Psoas muscle (tissue), 7 donors: ENCODE measurements at regions not wholly inside any gene's neighbourhood (a gene's known extent, or its start where the extent isn't known, plus 50 kb on each side); places are given as distances from the start of the nearest gene placed in this dataset.
A peak's percentile ranks its signal among the peaks of the same experiment; 100 is the strongest.

ENCODE experiments used
- ATAC-seq, 4 donors: fragments of 200-7000 bp; cut with Tn5 transposase; one replicate each; pipeline ENCODE4 v1.9.1; 2020; ENCODE audit warnings: moderate library complexity in 3 of 4, mild to moderate bottlenecking in 2 of 4
- DNase-seq, 2 donors: peaks; one replicate each; pipeline ENCODE4 v3.0.0-alpha.2; 2020
- H3K27ac ChIP-seq: fragments of 200-600 bp; one replicate; pipeline ENCODE4 v1.8.0; 2022
- H3K27me3 ChIP-seq, 3 donors: fragments of 200-600 bp in 1 of 3; one replicate each; pipeline versions ENCODE4 v1.6.1 to v1.8.0; 2013 to 2022; ENCODE audit warnings: low read length in 2 of 3, mild to moderate bottlenecking in 2 of 3, moderate library complexity in 1 of 3; ENCODE audit not compliant: insufficient read depth in 3 of 3
- H3K36me3 ChIP-seq, 2 donors: fragments of 200-600 bp in 1 of 2; one replicate each; pipeline versions ENCODE4 v1.6.1 to v1.8.0; 2013 to 2022; ENCODE audit warnings: low read depth in 1 of 2, mild to moderate bottlenecking in 1 of 2, moderate library complexity in 1 of 2; ENCODE audit not compliant: insufficient read depth in 1 of 2
- H3K4me1 ChIP-seq: fragments of 200-600 bp; one replicate; pipeline ENCODE4 v1.8.0; 2022
- H3K4me3 ChIP-seq: fragments of 200-600 bp; one replicate; pipeline ENCODE4 v1.8.0; 2022; ENCODE audit warnings: mild to moderate bottlenecking
- H3K9me3 ChIP-seq: fragments of 200-600 bp; one replicate; pipeline ENCODE4 v1.8.0; 2022
- WGBS, 3 donors: extraction: QIAGEN DNeasy Blood & Tissue Kit; methylation state at CpG; one replicate each; pipeline versions ENCODE4 v1.1.6 to v1.1.7; 2013; 5-methylcytosine and 5-hydroxymethylcytosine counted together
- intact Hi-C, 2 donors: fragments of 100-400 bp; cut with DNase I; formaldehyde crosslinking; loops; one replicate each; pipeline versions ENCODE4 v1.11.0 to v1.14.2; 2022
- TF ChIP-seq, protein P1 (sequence below): fragments of 200-600 bp; IDR thresholded peaks from one replicate; pipeline ENCODE4 v1.8.0; 2022; ENCODE audit warnings: antibody characterized with exemption
- donor health status: healthy with polysubstance abuse.
- donor health status: DM: no; HTN: no; CAD: no; lungs with moderate emphysema.
- donor health status: Bipolar disorder and iron deficiency.
- donor health status: healthy.
- donor health status: DM: yes; HTN: yes; CAD: no.
- donor health status: DM: no; HTN: no; CAD: no.
- donor health status: DM: yes; HTN: yes; CAD: no.

DNA sequence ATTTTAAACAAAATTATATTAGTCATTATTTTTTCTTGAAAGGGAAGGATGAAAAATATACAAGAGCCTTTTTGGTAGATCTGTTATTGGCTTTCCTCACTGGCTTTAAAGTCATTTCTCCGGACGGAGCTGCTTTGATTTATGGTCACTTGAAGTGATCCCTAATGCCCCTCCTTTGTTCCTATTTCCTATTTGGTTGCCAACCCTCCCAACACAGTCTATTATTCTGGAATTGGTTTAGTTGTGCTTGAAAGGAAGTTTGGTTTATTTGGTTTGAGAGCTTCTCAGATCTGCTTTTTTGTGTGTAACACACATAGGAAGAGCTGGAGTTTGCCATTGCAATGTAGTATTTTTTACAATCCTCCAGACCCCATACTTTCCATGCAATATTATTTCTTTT is 347.9 kb downstream of the RFPL4B start:
- TF ChIP-seq, protein P1, sequence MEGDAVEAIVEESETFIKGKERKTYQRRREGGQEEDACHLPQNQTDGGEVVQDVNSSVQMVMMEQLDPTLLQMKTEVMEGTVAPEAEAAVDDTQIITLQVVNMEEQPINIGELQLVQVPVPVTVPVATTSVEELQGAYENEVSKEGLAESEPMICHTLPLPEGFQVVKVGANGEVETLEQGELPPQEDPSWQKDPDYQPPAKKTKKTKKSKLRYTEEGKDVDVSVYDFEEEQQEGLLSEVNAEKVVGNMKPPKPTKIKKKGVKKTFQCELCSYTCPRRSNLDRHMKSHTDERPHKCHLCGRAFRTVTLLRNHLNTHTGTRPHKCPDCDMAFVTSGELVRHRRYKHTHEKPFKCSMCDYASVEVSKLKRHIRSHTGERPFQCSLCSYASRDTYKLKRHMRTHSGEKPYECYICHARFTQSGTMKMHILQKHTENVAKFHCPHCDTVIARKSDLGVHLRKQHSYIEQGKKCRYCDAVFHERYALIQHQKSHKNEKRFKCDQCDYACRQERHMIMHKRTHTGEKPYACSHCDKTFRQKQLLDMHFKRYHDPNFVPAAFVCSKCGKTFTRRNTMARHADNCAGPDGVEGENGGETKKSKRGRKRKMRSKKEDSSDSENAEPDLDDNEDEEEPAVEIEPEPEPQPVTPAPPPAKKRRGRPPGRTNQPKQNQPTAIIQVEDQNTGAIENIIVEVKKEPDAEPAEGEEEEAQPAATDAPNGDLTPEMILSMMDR: no peak
- Histone ChIP-seq H3K27ac (no peak overlapping the region), H3K4me3 (no peak overlapping the region), H3K9me3 (no peaks in the 10 kb centered on the region), H3K27me3 (no peaks in the 10 kb centered on the region), H3K4me1 (peaks cover 3% of the 10 kb centered on the region), H3K36me3 (no peaks in the 10 kb centered on the region)
- no peak for ATAC-seq
- no peak for DNase-seq
- 20 to 33% (median 31%) methylated on average over 2 of the region's 2 CpGs for WGBS, 3 donors
- intact Hi-C loops: no loop called here

DNA sequence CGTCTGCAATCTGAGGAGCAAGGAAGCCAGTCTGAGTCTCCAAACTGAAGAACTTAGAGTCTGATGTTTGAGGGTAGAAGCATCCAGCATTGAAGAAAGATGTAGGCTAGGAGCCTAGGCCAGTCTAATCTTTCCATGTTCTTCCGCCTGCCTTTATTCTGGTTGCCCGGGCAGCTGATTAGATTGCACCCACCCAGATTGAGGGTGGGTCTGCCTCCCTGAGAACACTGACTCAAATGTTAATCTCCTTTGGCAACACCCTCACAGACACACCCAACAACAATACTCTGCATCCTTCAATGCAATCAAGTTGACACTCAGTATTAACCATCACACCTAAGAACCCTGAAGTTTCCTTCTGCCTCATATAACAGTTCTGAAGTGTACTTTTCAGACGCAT is 350.1 kb downstream of the RFPL4B start:
- H3K27ac ChIP-seq: no peak overlapping the region
- 94 to 97% (median 95%) methylated on average over 4 of the region's 4 CpGs for WGBS, 3 donors
- H3K36me3 ChIP-seq: no peaks in the 10 kb centered on the region
- H3K27me3 ChIP-seq: no peaks in the 10 kb centered on the region
- no peak overlapping the region for H3K4me3 ChIP-seq
- ATAC-seq: no peak
- intact Hi-C loops: no loop called here
- TF ChIP-seq, protein P1: no peak
- no peaks in the 10 kb centered on the region for H3K4me1 ChIP-seq
- DNase-seq: no peak
- no peaks in the 10 kb centered on the region for H3K9me3 ChIP-seq

DNA sequence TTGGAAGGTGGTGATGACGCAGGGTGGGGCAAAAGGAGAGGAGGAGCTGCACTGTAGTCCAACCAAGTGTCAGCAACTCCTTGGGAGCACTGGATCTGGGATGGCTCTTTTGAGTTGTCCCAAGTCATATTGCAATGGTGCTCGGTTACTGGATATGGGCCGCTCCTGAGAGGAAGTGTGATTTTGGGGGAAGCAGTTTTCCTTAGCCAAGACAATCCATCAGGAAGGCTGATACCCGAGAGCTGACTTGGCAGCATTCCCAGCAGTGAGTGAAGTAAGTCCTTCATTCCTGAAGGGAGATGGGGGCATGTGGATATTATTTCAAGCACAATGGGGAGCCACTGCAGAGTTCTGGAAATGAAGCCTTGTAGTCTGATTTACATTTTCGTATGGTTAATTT is 354.1 kb downstream of the RFPL4B start:
- no peaks in the 10 kb centered on the region for H3K36me3 ChIP-seq
- TF ChIP-seq, protein P1: no peak
- intact Hi-C loops: no loop called here
- H3K4me1 ChIP-seq: no peaks in the 10 kb centered on the region
- DNase-seq (peak in 1 of 2 donors; percentile 15), ATAC-seq (no peak)
- WGBS, 3 donors: 42 to 46% (median 45%) methylated on average over 5 of the region's 5 CpGs
- H3K27ac ChIP-seq: no peak overlapping the region
- no peaks in the 10 kb centered on the region for H3K9me3 ChIP-seq
- no peak overlapping the region for H3K4me3 ChIP-seq
- no peaks in the 10 kb centered on the region for H3K27me3 ChIP-seq

DNA sequence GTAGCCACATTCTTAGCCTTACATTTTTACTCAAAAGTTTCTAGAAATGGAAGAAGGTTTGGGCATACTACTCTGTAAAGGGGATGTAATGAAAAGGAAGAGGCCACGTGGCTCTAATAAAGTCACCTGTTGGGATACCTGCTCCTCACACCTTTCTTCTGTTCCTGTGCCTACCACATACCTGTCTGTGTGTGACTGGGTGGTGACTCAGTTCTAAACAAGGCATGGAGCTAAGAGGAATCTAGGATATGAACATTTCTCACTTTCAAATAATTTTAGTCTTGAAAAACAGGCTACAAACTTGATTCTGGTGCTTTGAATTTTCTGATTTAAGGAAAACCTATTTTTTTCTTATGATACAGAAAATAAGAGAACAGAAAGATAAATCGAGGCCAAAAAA is 363.6 kb downstream of the RFPL4B start:
- TF ChIP-seq, protein P1: no peak
- Histone ChIP-seq H3K27ac (no peak overlapping the region), H3K4me3 (no peak overlapping the region), H3K36me3 (no peaks in the 10 kb centered on the region), H3K27me3 (no peaks in the 10 kb centered on the region), H3K4me1 (no peaks in the 10 kb centered on the region), H3K9me3 (no peaks in the 10 kb centered on the region)
- WGBS, 3 donors: 79 to 87% (median 80%) methylated on average over 2 of the region's 2 CpGs
- ATAC-seq: no peak
- intact Hi-C loops: no loop called here
- DNase-seq: no peak

DNA sequence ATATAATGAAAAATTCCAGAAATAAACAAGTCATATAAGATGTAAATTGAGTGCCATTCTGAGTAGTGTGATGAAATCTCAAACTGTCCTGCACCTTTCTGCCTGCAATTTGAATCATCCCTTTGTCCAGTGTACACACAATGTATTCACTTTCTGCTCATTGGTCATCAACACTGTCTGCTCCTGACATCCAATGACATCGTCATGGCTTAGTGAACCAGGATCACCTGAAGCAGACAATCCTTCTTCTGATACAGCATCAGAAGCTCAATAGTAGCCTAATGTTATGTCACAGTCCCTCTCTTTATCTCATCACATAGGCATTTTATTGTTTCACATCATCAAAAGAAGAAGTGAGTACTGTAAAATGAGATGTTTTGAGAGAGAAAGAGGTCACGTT is 366.3 kb downstream of the RFPL4B start:
- H3K27ac ChIP-seq: no peak overlapping the region
- DNase-seq (no peak), ATAC-seq (no peak)
- H3K4me1 ChIP-seq: no peaks in the 10 kb centered on the region
- no peaks in the 10 kb centered on the region for H3K27me3 ChIP-seq
- H3K9me3 ChIP-seq: no peaks in the 10 kb centered on the region
- 85 to 89% (median 87%) methylated on average over 2 of the region's 2 CpGs for WGBS, 3 donors
- TF ChIP-seq, protein P1: no peak
- H3K4me3 ChIP-seq: no peak overlapping the region
- H3K36me3 ChIP-seq: no peaks in the 10 kb centered on the region
- intact Hi-C loops: no loop called here
